ENCODE measurements at regions not wholly inside any gene's neighbourhood (a gene's known extent, or its start where the extent isn't known, plus 50 kb on each side); places are given as distances from the start of the nearest gene placed in this dataset.

DNA sequence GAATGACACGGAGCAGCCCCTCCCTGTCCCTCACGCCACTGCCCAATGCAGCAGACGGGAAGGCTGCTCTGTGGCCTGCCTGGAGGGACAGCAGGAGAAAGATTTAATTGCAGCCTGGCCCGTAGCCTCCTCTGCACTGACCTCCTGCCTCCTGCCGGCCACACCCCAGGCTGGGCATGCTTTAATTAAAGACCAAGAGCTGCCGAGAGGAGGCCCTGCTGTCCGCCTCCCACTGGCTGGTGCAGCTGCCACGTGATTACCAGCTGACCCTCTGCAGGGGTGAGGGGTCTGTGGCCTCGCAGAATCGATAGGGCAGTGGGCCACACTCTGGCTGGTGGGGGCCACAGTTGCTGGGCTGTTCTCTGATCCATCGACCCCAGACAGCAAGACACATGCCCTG, 100.2 kb upstream of the PRR23E start:
- Histone ChIP-seq H3K27ac (no peak overlapping the region), H3K4me3 (no peak overlapping the region), H3K27me3 (no peaks in the 10 kb centered on the region), H3K4me1 (ENCODE audit: insufficient read depth) (no peaks in the 10 kb centered on the region), H3K9me3 (no peaks in the 10 kb centered on the region), H3K36me3 (no peaks in the 10 kb centered on the region)
- 52 to 59% (median 53%) methylated on average over 11 of the region's 11 CpGs for WGBS, 3 donors
- TF ChIP-seq, protein P1, sequence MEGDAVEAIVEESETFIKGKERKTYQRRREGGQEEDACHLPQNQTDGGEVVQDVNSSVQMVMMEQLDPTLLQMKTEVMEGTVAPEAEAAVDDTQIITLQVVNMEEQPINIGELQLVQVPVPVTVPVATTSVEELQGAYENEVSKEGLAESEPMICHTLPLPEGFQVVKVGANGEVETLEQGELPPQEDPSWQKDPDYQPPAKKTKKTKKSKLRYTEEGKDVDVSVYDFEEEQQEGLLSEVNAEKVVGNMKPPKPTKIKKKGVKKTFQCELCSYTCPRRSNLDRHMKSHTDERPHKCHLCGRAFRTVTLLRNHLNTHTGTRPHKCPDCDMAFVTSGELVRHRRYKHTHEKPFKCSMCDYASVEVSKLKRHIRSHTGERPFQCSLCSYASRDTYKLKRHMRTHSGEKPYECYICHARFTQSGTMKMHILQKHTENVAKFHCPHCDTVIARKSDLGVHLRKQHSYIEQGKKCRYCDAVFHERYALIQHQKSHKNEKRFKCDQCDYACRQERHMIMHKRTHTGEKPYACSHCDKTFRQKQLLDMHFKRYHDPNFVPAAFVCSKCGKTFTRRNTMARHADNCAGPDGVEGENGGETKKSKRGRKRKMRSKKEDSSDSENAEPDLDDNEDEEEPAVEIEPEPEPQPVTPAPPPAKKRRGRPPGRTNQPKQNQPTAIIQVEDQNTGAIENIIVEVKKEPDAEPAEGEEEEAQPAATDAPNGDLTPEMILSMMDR (IDR thresholded peaks at IDR 0.05): no peak
- TF ChIP-seq POLR2A (IDR thresholded peaks at IDR 0.05): no peak
- no peak for TF ChIP-seq EP300 (IDR thresholded peaks at IDR 0.05)
- intact Hi-C loops (cut with DNase I): no loop called here
- DNase-seq: no peak

DNA sequence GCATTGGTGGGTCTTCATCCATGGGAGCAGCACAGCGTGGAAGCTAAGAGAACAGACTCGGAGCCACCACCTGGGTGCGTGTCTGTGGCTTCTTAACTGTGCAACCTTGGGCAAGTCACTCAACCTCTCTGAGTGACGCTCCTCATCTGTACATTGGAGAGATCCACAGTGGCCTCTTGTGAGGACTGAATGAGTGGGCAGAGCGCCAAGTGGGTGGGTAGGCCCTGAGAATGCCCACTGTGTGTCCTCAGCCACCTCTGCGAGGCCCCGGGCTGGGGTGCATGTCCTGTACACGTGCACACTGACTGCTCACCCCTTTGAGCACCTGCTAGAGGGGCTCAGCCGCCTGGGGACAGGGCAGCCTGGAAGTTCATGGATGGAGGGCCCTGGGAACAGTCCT, 99.6 kb upstream of the PRR23E start:
- H3K36me3 ChIP-seq: no peaks in the 10 kb centered on the region
- 83 to 90% (median 86%) methylated on average over 9 of the region's 9 CpGs for WGBS, 3 donors
- intact Hi-C loops (cut with DNase I): no loop called here
- H3K4me1 ChIP-seq (ENCODE audit: insufficient read depth): no peaks in the 10 kb centered on the region
- no peak overlapping the region for H3K4me3 ChIP-seq
- TF ChIP-seq POLR2A (IDR thresholded peaks at IDR 0.05) (no peak), EP300 (IDR thresholded peaks at IDR 0.05) (no peak)
- TF ChIP-seq, protein P1 (IDR thresholded peaks at IDR 0.05): no peak
- no peak for DNase-seq
- H3K27ac ChIP-seq: no peak overlapping the region
- H3K9me3 ChIP-seq: no peaks in the 10 kb centered on the region
- no peaks in the 10 kb centered on the region for H3K27me3 ChIP-seq

DNA sequence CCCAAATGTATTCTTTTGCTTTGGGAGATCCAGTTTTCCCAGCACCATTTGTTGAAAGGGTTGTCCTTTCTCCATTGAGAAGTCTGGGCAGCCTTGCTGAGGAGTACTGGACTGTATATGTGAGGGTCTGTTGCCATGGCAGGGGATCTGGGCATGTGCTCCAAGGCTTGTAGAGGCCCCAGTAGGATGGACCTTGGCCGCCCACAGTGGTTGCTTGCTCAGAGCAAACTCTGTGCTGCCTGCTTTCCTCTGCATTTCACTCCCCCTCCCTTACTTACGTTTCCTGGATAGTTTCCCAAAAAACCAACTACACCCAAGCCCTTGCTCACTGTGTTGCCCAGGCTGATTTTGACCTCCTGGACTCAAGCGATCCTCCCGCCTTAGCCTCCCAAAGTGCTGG, 97.2 kb upstream of the PRR23E start:
- WGBS, 3 donors: 63 to 68% (median 68%) methylated on average over 4 of the region's 4 CpGs
- Histone ChIP-seq H3K27me3 (no peaks in the 10 kb centered on the region), H3K36me3 (no peaks in the 10 kb centered on the region), H3K9me3 (no peaks in the 10 kb centered on the region), H3K4me3 (no peak overlapping the region), H3K27ac (no peak overlapping the region), H3K4me1 (ENCODE audit: insufficient read depth) (no peaks in the 10 kb centered on the region)
- TF ChIP-seq, protein P1 (IDR thresholded peaks at IDR 0.05): no peak
- TF ChIP-seq POLR2A (IDR thresholded peaks at IDR 0.05): no peak
- no peak for TF ChIP-seq EP300 (IDR thresholded peaks at IDR 0.05)
- intact Hi-C loops (cut with DNase I): no loop called here
- DNase-seq: no peak

DNA sequence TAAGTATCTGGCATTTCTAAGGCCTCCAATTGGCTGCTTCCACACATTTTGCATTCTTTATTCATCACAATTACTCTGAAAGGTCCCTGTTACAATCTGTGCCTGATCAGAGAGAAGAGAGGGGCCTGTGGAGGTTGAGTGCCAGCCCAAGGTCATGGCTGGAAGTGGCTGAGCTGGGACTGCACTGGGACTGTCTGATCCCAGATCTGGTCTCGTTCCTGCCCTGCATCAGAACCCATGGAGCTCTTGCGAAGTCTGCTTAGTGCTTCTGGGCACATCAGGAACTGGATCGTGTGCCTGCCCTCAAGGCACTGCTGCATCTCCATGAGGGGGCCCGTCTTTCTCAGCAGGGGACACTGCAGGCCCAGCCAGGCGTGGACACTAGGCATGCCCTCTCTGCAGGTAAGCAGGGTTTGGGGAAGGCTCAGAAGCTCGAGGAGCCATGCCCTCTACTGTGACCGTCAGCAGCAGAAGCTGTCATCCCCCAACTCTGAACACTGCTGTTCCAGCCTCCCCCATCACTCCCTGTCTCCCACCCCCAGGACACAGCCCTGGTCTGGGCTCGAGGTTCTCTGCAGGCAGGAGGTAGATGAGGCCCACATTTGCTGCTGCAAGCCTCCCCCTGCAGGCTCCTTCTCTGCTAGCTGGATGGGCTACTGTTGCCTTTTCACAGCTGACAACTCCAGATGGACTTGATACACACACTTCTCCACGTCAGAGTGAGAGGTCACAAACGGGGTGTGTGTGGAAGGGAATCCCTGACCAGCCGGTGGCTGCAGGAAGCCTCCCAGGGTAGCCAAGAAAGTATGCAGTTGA, 96.5 kb upstream of the PRR23E start:
- TF ChIP-seq, protein P1 (IDR thresholded peaks at IDR 0.05): no peak
- H3K27ac ChIP-seq: no peak overlapping the region
- intact Hi-C loops (cut with DNase I): no loop called here
- DNase-seq: peak in 1 of 5 donors; percentile 11
- no peak overlapping the region for H3K4me3 ChIP-seq
- no peaks in the 10 kb centered on the region for H3K27me3 ChIP-seq
- H3K9me3 ChIP-seq: no peaks in the 10 kb centered on the region
- H3K36me3 ChIP-seq: no peaks in the 10 kb centered on the region
- no peaks in the 10 kb centered on the region for H3K4me1 ChIP-seq (ENCODE audit: insufficient read depth)
- 52 to 59% (median 52%) methylated on average over 9 to 11 of the region's 11 CpGs for WGBS, 3 donors

Measured in ovary (tissue), 7 donors.